Left hindlimb (tissue), 1 donor: ENCODE measurements at regions not wholly inside any gene's neighbourhood (a gene's known extent, or its start where the extent isn't known, plus 50 kb on each side); places are given as distances from the start of the nearest gene placed in this dataset.

ENCODE experiments used
- DNase-seq: peaks from one replicate; pipeline ENCODE4 v3.0.0-alpha.2; 2018

DNA sequence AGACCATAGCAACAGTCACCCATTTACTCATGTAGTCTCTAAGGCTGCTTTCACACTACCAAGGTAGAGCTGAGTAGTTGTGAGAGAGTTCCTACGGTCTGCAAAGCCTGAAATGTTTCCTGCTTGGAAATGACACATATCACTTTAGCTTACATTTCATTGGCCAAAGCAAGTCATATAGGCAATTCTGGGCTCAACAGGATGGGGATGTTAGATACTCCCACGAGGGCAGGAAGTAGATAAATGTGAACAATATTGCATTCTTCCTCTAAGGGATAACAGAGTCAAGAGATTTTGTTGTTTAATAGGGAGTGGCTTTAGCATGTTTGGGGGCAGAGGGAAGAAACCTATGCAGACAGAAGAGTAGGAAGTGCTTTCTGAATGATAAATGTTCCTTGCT lies 355.6 kb upstream of the THRB start:
- no peak for DNase-seq

DNA sequence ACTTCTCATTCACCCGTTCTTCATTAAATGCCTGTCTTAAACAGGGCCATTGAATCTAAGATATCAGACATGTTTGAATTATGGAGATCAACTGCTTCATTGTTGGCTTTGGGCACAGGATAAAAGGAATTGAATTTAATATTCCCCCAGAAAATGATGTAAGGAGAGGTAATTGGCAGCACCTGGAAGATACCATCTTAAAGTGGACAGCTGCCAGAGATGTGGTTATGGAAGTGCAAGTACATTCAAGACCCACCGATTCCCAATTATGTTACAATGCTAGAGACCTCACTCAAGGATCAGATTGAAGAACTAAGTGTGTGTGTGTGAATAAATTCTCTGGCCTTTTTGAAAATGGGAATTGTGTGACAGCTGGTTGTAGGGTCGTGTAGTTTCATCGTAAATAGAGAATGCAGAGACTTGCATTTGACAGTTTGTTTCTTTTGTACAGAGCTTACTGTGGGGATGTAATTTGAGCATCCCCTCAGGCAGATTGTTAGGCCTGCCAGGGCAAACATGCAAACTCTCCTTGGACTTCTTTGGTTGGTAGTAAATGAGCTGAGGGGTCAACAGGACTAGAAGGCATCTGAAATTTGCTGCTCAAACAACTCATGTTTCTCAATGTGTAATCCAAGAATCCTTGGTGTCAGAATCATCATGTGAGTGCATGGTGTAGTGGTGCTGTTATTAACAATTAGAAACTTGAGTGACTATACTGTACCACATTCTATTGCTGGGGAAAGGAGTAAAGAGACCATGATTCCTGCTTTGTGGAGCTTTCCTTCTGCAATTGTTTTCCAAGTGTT lies 359.2 kb upstream of the THRB start:
- DNase-seq = no peak

DNA sequence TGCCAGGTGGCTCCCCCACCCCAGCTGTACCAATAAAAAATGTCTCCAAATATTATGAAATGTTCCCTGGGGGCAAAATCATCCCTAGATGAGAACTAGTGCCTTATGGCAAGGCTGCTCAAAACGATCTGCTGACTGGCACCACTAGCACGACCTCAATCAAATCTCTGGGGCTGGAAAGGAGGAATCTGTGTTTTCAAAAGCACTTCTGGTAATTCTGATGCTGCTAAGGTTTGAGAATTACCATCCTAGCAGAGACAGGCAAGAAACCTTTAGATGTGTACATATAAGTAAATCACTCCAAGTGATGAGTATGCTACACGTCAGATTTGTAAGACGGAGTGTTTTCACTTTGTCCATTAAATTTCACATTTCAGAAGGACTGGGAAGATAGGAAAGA lies 360.1 kb upstream of the THRB start:
- no peak for DNase-seq

DNA sequence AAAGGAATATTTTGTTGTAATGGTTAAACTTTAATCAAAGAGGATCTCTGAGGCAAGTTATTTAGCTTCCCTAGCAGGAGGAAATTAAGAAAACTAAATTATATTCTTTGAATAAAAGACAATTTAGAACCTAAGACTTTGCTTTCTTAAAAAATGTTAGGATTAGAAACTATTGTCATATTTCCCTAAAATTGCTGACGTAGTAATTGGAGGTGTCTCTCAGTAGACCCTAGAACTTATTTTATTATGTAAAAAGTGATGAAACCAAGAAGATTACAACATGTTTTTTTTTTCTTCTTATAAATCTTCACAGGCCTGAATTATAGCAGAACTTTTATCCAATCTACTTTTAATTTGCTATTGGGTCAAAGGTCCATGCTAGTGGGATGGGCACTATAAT lies 363.3 kb upstream of the THRB start:
- DNase-seq = no peak

DNA sequence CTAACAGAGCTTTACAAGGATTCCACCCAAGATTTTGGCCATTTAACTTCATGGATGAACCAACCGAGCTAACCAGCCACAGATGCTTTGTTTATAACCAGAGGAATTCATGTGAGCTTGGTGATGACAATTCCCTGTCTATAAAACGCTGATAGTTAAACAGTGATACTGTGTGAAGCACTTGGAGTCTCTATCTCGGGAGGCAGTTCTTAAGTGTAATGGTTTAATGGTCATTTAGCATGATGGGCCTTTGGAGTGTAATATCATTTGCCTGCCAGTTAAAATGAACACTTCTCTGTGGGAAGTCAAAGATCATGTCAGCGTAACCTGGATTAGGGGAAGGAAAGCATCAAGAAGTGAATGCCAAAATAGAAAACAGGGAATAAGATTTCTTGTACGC lies 368.6 kb upstream of the THRB start:
- DNase-seq = no peak

DNA sequence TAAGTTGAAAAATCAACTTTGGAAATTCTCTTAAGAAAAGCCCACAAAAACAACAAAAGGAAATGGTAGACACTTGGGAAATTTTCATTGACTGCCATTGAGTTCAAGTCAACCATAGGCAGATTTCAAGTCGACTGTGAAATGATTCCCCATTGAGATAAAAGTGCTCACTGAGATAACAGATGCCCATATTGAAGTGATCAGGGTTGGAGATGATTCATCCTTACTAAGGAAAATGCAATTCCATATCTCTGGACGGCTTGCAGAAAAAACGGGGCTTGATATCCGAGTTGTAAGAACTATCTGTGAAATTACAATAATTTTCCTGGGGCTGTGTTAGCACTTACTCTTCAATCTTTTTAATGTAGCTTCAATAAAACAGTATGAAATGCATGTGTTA lies 373.1 kb upstream of the THRB start:
- no peak for DNase-seq

DNA sequence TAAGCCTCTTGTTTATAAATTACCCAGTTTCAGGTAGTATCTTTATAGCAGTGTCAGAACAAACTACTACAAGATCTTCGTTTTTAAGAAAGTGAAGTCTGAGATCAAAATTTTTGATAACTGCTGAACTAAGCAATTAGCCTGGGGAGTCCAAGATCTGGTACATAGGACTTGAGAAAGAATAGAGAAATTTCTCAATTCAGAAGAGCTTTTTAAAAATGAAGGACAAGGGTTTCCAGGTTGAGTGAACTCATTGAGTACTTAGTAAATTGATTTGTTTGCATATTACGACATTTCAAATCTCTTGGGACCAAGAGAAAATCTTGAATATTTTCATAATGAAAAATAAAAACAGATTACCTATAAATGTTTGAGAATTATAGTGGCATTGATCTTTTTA lies 386.6 kb upstream of the THRB start:
- no peak for DNase-seq

DNA sequence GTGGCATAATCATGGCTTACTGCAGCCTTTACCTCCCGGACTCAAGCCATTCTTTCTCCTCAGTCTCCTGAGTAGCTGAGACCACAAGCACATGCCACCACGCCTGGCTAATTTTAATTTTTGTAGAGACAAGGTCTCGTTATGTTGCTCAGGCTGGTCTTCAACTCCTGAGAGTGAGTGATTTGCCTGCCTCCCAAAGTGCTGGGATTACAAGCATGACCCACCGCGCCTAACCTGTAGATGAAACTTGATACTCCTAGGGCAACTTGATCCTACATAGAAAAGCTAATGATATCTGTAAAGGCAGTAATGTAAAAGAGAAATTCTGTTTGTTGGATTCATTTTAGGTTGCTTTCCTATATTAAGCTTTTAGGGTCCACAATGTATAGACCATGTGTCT lies 391.9 kb upstream of the THRB start:
- no peak for DNase-seq

DNA sequence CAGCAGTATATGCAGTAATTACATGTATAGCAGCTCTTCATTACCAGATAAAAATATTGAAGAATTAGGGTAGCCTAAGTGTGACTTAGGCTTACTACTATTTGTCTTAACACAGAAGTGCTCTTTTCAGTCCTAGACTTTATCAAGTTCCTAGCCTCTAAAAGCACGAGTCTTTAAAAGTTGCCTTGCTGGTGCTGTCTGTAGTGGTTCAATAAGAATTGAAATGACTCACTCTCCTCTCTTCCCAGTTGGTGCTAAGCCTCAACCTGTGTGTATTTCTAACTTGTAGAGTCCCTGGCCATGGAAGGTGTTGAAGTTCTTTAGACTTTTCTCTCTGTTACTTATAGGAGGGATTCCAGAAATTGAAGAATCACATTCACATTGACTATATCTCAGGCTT lies 395.4 kb upstream of the THRB start:
- no peak for DNase-seq

DNA sequence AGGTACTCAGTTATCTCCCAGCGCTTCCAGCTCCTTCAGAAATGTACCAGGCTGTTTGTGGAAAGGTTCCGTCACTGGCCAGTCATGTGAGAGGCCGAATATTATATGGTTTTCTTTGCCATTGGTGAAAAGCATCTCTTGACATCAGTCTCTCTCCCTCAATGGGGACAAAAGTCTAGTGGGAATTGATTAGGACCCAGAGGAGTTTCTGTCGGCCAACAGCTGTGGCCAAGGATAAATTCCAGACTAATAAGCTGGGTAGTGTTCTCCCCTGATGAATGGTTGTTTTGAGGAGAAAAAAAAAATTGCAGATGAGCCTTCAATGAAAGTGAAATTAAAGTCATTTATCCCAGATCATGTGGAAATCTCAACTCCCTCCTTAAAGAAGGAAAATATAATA lies 404.7 kb upstream of the THRB start:
- no peak for DNase-seq

DNA sequence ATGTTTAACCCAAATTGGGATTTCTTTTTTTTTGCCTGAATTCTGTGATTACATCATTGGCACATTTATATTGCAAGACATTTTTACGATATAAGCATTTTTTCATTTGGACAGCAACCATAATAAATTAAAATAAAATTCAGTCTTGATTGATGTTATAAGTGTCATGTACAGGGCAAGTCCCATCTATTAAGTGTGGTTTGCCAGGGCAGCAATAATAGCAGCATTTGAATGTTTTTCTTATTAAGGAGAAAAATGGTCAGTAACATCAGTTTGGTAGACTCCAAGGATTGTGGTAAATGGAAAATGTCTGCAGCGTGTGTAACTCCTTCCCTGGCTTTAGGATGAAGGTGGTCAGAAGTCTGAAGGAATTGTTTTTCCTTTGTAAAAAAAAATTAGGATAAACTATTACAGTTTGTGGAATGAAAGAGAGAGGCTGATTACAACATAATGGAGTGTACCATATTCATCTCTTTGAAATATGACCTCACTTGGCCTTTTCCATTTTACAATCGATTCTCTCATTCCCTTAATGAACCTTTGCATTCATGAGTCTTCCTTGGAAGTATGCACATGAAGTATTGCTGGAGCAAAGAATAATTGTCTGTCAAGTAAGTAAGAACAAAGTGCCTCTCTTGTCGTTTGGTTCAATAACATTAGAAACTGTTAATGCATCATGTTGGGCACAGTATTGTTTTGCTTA lies 405.4 kb upstream of the THRB start:
- no peak for DNase-seq

DNA sequence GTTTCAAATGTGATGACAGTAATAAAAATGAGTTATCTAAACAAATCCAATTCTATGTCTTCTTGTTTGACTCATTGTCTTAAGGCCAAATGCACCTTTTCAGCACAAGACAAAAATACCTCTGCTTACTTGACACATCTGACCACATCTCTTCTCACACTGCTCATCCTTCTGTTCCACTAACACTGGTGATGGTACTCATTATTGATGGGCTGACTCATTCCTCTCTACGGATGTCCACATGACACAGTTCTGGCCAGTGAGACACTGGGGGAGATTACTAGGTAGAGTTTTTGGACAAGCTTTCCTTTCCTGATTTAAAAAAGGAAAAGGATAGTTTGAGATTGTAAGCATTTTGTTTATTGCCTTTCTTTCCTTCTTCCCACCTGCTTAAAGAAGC lies 410.6 kb upstream of the THRB start:
- DNase-seq = no peak

DNA sequence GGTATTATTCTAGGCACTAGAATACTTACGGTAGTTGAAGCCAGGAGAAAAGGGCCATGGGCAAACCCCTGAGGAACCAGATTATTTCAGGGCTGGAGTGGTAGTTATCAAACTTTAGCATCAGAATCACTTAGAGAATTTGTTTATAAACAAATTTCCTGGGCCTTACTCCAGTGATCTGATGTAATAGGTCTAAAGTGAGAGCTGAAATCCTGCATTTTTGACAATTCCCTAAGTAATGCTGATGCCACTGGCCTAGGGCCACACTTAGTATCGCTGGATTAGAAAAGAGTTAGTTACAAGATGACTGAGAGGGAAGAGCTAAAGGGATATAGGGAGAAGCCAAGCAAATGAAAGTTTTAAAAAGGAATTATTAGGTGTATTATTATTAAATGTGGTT lies 412.5 kb upstream of the THRB start:
- no peak for DNase-seq

DNA sequence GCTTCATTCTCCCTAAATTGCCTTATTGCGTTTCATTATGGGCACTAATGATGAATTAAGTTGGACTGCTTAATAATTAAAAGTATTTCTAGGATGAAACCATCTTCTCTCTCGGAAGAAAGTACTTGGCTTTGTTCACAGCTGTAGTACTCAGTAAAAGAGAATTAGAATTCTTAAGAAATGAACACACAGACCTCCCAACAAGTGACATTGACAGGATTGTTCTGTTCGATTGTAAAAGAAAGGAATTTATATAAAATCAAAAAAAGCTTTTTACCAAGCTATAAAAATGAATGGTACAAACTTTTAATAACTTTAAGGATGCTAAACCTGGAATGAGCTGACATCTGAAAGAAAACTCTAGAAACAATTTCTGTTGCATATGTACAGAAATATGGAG lies 416.4 kb upstream of the THRB start:
- DNase-seq = no peak

DNA sequence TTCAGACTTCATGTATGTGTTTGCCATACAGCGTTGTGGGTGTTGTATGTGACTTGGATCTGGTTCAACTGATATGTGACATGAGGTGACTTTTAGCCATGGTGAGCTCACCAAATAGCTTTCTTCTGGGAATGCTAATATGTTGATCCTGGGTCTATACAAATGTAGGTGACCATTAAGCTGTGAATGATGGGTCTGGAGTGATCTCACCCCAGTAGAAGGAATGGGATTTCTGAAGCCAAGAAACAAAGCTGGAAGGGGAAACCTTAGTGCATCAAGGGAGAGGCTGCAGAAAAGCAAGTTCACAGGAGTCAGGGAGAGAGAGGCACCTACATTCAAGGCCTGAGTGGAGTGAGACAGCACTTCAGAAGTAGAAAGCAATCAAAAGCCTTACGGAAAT lies 421.0 kb upstream of the THRB start:
- DNase-seq = no peak

DNA sequence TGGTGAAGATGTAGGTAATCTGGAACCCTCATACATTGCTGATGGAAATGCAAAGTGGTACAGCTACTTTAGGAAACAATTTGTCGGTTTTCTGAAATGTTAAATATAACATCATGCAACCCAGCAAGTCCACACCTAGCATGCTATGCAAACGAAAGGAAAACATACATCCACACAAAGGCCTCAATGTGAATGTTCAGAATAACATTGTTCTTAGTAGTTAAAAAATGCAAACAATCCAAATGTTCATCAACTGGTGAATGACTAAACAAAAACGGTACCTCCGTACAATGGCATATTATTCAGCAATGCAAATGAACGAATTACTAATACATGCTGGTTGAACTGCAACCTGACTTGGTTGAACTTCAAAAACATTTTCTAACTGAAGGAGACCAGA lies 423.3 kb upstream of the THRB start:
- DNase-seq = no peak

DNA sequence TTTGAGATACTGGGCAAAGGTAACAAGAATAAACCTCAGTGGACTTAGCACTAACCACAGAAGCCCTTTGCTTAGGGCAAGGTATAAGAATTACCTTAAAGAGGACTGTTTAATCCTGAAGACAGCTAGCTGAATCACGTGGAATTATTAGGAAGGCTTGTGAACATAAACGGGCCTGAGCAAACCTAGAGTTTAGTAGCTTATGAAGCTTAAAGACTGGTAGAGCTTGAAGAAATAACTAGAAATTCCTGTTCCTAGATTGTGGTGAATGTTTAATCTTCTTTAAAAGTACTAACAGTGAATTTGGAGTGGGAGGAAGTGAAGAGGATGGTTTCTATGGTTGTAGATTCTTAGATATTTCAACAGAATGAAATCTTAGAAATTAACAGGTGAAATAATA lies 428.9 kb upstream of the THRB start:
- DNase-seq = no peak

DNA sequence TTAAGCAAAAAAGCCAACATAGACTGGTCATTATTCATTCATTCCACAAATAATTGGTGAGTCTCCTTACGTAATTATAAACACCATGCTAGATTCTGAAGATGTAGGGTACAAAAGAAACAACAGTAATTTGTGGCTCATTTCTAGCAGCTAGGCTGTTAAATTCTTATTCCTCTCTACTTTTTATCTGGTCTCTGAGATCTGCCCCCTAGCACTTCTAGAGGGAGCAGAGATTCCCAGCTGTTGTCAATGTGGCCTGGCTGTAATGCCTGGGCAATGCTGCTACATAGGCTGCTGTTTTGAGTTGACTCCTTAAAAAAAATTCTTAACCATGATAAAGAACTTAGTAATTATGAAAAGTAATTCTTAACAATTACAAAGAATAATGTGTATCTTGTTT lies 434.9 kb upstream of the THRB start:
- no peak for DNase-seq

DNA sequence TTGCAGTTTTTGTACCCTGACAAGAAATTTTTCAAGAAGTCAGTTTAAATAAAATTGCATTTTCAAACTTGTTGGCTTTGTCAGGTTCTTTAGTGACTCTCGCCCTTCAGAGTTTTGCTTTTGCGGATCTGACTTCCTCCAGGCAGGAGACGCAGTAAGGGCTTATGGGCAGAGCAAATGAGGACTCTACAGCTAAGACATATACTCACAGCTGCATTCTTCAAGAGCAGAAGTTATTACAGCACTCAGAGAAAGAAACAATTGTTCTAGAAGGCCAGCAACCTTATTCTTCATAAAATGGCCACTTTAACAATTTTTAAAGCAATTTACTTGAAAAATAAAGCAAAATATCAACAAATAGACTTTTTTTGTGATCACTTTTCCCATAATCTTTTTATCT lies 438.8 kb upstream of the THRB start:
- no peak for DNase-seq

DNA sequence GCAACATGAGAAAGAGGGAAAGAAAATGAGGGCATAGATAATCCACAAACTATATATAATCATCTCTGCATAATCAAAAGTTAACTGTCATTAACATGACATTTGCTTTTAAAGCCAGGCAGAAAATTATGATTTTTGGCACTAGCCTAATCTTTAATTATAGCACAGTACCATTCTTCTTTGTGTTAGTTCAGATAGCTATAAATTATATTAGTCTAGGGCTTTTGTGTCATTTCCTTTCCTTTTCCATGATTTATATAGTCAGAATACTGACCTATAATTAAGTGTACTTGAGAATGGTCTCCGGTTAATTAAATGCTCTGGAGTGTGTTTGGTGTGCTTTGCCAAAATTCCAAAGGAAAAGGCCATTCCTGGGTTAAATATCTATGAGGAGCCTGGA lies 441.9 kb upstream of the THRB start:
- no peak for DNase-seq

DNA sequence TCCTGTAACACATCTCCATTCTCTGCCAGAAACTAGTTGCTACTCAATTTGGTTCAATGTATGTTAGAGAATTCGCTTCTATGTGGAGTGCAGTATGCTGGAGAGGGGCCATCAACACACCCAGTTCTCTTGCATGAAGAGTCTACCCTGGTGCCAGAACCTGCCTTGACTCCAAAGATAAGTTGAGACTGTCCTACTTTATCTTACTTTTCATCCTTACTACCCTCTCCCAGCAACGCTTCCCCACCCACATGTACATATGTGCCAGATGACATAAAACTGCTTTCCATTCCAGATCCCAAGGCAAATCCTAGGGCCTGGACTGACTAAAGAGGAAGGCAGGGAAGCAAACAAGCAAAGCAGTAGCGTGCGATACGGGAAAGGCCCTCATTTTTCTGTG lies 442.6 kb upstream of the THRB start:
- DNase-seq = peak; percentile 46

DNA sequence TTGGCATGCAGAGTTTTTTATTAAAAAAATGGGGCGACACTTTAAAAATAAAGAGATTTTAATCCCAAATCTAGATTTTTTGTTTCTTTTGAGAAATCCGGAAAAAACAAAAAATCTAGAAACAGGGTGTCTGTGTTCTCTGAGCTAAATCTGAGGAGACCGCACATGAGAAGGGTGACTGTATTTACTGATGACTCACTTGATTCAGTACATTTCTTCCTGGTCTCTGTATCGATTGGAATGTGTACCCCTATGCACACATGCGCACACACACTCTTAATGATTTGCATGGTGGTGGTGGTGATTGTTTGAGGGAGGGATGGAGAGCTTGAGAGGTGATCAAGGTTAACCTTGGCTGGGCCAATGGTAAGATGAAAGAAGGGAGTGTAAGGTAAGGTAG lies 443.1 kb upstream of the THRB start:
- DNase-seq = no peak

DNA sequence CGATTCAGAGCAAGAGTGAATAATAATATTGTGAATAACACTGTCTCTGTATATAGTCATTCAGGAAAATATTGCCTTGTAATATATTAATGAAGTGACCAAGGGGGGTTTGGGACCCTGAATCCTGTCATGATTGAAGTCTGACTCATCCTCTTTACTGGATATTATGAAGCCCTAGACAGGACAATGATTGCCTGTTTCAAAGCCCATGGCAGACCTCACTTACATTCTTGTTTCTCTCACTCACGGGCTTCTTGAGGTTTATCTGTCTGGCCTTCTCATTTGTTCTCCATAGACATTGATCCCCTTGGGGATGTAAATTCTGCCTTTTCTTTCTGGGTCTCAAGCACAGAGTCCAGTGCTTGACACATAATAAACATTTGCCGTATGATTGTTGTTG lies 449.3 kb upstream of the THRB start:
- DNase-seq = no peak

DNA sequence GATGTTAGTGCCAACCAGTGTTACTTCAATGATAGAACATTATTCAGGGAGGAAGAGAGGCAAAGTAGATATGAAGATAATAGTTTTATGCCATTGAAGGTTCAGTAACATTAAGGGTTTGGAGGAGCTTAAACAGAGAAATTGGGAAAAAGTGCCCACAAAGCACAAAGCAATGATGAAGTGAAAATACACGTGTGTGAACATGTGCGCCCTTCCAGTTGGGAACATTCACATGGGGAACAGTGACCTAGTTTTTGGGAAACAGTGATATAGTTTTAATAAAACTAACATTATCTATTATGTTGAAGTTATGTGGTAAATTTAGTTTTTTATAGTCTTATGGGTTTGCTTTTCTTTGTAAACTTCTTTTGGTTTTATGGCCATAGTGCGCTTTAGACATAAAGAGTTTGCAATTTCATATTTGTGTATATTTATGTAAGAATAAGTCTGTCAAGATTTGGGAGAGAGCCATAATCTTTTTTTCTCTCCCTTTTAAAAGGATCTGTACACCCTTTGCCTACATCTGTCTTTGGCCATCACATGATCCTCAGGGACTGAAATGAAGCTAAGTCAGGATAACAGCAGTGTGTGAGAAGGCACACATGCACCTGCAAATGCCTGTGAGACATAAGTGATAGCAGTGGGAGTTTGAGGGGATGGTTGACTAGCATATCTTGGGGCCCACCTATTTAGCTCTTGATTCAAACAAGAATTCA lies 450.3 kb upstream of the THRB start:
- DNase-seq = no peak
